GM21529 (cell line): ENCODE measurements at regions not wholly inside any gene's neighbourhood (a gene's known extent, or its start where the extent isn't known, plus 50 kb on each side); places are given as distances from the start of the nearest gene placed in this dataset.

ENCODE experiments used
- ATAC-seq: cut with Tn5 transposase; IDR thresholded peaks from one replicate; pipeline ENCODE4 v1.9.1; 2021; ENCODE audit not compliant: unreplicated experiment

- no peak for ATAC-seq
These were observed 417.7 kb upstream of the KAZN start for GRCh38 chr1:14180738-14181137.

- ATAC-seq = no peak
These were observed 417.2 kb upstream of the KAZN start for GRCh38 chr1:14181191-14181795.

- ATAC-seq = no peak
These were observed 415.6 kb upstream of the KAZN start for GRCh38 chr1:14182856-14183255.

GRCh38 chr1:14183329-14183728, 415.2 kb upstream of the KAZN start:
- ATAC-seq = no peak

GRCh38 chr1:14184454-14184853, 414.0 kb upstream of the KAZN start:
- ATAC-seq = no peak

GRCh38 chr1:14189381-14189780, 409.1 kb upstream of the KAZN start:
- no peak for ATAC-seq

GRCh38 chr1:14190508-14190907, 408.0 kb upstream of the KAZN start:
- no peak for ATAC-seq

GRCh38 chr1:14194511-14194910, 404.0 kb upstream of the KAZN start:
- no peak for ATAC-seq

GRCh38 chr1:14205066-14205465, 393.4 kb upstream of the KAZN start:
- no peak for ATAC-seq

- ATAC-seq = no peak
These were observed 383.3 kb upstream of the KAZN start for GRCh38 chr1:14215151-14215550.

- no peak for ATAC-seq
These were observed 381.1 kb upstream of the KAZN start for GRCh38 chr1:14217384-14217783.

GRCh38 chr1:14220324-14220723, 378.2 kb upstream of the KAZN start:
- ATAC-seq = no peak

- ATAC-seq = no peak
These were observed 377.7 kb upstream of the KAZN start for GRCh38 chr1:14220811-14221210.

GRCh38 chr1:14222086-14222485, 376.4 kb upstream of the KAZN start:
- no peak for ATAC-seq

GRCh38 chr1:14228677-14229076, 369.8 kb upstream of the KAZN start:
- ATAC-seq = no peak

- ATAC-seq = no peak
These were observed 365.0 kb upstream of the KAZN start for GRCh38 chr1:14233510-14233909.

- no peak for ATAC-seq
These were observed 362.4 kb upstream of the KAZN start for GRCh38 chr1:14236097-14236496.

GRCh38 chr1:14238472-14239307, 359.8 kb upstream of the KAZN start:
- no peak for ATAC-seq

GRCh38 chr1:14240265-14240664, 358.2 kb upstream of the KAZN start:
- no peak for ATAC-seq

- no peak for ATAC-seq
These were observed 356.4 kb upstream of the KAZN start for GRCh38 chr1:14242123-14242522.

- no peak for ATAC-seq
These were observed 355.6 kb upstream of the KAZN start for GRCh38 chr1:14242870-14243269.

- ATAC-seq = no peak
These were observed 352.5 kb upstream of the KAZN start for GRCh38 chr1:14245954-14246353.

- ATAC-seq = no peak
These were observed 352.0 kb upstream of the KAZN start for GRCh38 chr1:14246471-14246870.
